Panc1 (cell line): ENCODE measurements at regions not wholly inside any gene's neighbourhood (a gene's known extent, or its start where the extent isn't known, plus 50 kb on each side); places are given as distances from the start of the nearest gene placed in this dataset.

Source experiments
- ATAC-seq: fragments of 200-7000 bp; cut with Tn5 transposase; 2 replicates; pipeline ENCODE4 v1.9.1; 2020; ENCODE audit warnings: mild to moderate bottlenecking, moderate library complexity
- BruUV-seq: library from RNA; stranded (reverse); fragments of 400-500 nt; replicated peaks from 2 replicates; lab custom pipeline; 2021; lab: Mats Ljungman, UMichigan
- CTCF ChIA-PET: fragments of 300-600 bp; sonication (Branson Sonifier 250); formaldehyde crosslinking; loops from one replicate; lab custom pipeline; 2022; ENCODE audit warnings: antibody characterized with exemption; lab: Charles Lee
- POLR2A ChIA-PET: fragments of 300-600 bp; sonication (Branson Sonifier 250); formaldehyde crosslinking; loops from one replicate; lab custom pipeline; 2022; ENCODE audit warnings: antibody characterized with exemption; lab: Charles Lee
- DNase-seq: peaks from one replicate; pipeline ENCODE4 v3.0.0-alpha.2; 2010; ENCODE audit warnings: low read depth, low spot score
- H3K27ac ChIP-seq: 2 replicates; pipeline ENCODE4 v1.5.1; 2011; ENCODE audit warnings: mild to moderate bottlenecking, low read length, inconsistent platforms
- H3K27me3 ChIP-seq: fragments of 200-500 bp; sonication (Bioruptor generic); 2 replicates; pipeline ENCODE4 v1.6.0; 2014; ENCODE audit warnings: low read length, inconsistent platforms; ENCODE audit not compliant: control insufficient read depth, insufficient read depth
- H3K36me3 ChIP-seq: fragments of 200-500 bp; sonication (Bioruptor generic); 2 replicates; pipeline ENCODE4 v1.5.1; 2014; ENCODE audit warnings: inconsistent platforms, mild to moderate bottlenecking, low read length, moderate library complexity; ENCODE audit not compliant: control insufficient read depth, insufficient read depth
- H3K4me1 ChIP-seq: 2 replicates; pipeline ENCODE4 v1.5.1; 2011; ENCODE audit warnings: inconsistent platforms, mild to moderate bottlenecking, low read length, moderate library complexity; ENCODE audit not compliant: control insufficient read depth, insufficient read depth
- H3K4me3 ChIP-seq, 2 experiments: 2 replicates each; pipeline ENCODE4 v1.5.1; 2011 to 2012; ENCODE audit warnings: low read depth in 2 of 2, low read length in 2 of 2, mild to moderate bottlenecking in 2 of 2, inconsistent platforms in 1 of 2, moderate library complexity in 1 of 2
- H3K9me3 ChIP-seq: fragments of 200-500 bp; sonication (Bioruptor generic); 2 replicates; pipeline ENCODE4 v1.5.1; 2014; ENCODE audit warnings: low read depth, mild to moderate bottlenecking, inconsistent platforms, low read length, moderate library complexity; ENCODE audit not compliant: control insufficient read depth, insufficient read depth
- POLR2AphosphoS5 ChIP-seq: IDR thresholded peaks from 2 replicates; pipeline ENCODE4 v1.6.1; 2012; ENCODE audit warnings: mild to moderate bottlenecking, low read depth, low read length, moderate library complexity
- SIN3A ChIP-seq: IDR thresholded peaks from 2 replicates; pipeline ENCODE4 v1.6.1; 2012; ENCODE audit warnings: low read depth, mild to moderate bottlenecking, low read length, moderate library complexity, borderline replicate concordance; ENCODE audit not compliant: insufficient read depth
- TCF7L2 ChIP-seq: IDR thresholded peaks from 2 replicates; pipeline ENCODE4 v1.6.1; 2011; ENCODE audit warnings: mild to moderate bottlenecking, low read depth, low read length, inconsistent platforms
- in situ Hi-C: cut with HindIII; loops from 2 replicates; pipeline ENCODE4 v1.10.0; 2016; ENCODE audit warnings: low sequenced_read_pairs, low pct_unique_long_range_greater_than_20kb
- intact Hi-C: fragments of 100-400 bp; cut with micrococcal nuclease; formaldehyde crosslinking; loops from one replicate; pipeline ENCODE4 v1.10.0; 2022; ENCODE audit not compliant: unreplicated experiment
- TF ChIP-seq, protein P1 (sequence below): fragments of 450-650 bp; IDR thresholded peaks from 2 replicates; pipeline ENCODE4 v1.5.1; 2017; ENCODE audit warnings: mild to moderate bottlenecking
- TF ChIP-seq, protein P2 (sequence below), 2 experiments: IDR thresholded peaks; 2 replicates each; pipeline ENCODE4 v1.6.1; 2011 to 2012; ENCODE audit warnings: low read depth in 2 of 2, control low read depth in 1 of 2, low read length in 1 of 2, mild to moderate bottlenecking in 1 of 2, moderate library complexity in 1 of 2; ENCODE audit not compliant: insufficient read depth in 1 of 2

- in situ Hi-C loops (no loop called here), intact Hi-C loops (no loop called here)
- no peaks in the 10 kb centered on the region for H3K4me1 ChIP-seq
- H3K36me3 ChIP-seq, result no peaks in the 10 kb centered on the region
- no peaks in the 10 kb centered on the region for H3K27me3 ChIP-seq
- no peak for TF ChIP-seq TCF7L2
- no peak for TF ChIP-seq SIN3A
- no peak for TF ChIP-seq POLR2AphosphoS5
- TF ChIP-seq, protein P1, sequence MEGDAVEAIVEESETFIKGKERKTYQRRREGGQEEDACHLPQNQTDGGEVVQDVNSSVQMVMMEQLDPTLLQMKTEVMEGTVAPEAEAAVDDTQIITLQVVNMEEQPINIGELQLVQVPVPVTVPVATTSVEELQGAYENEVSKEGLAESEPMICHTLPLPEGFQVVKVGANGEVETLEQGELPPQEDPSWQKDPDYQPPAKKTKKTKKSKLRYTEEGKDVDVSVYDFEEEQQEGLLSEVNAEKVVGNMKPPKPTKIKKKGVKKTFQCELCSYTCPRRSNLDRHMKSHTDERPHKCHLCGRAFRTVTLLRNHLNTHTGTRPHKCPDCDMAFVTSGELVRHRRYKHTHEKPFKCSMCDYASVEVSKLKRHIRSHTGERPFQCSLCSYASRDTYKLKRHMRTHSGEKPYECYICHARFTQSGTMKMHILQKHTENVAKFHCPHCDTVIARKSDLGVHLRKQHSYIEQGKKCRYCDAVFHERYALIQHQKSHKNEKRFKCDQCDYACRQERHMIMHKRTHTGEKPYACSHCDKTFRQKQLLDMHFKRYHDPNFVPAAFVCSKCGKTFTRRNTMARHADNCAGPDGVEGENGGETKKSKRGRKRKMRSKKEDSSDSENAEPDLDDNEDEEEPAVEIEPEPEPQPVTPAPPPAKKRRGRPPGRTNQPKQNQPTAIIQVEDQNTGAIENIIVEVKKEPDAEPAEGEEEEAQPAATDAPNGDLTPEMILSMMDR, result no peak
- TF ChIP-seq, protein P2, sequence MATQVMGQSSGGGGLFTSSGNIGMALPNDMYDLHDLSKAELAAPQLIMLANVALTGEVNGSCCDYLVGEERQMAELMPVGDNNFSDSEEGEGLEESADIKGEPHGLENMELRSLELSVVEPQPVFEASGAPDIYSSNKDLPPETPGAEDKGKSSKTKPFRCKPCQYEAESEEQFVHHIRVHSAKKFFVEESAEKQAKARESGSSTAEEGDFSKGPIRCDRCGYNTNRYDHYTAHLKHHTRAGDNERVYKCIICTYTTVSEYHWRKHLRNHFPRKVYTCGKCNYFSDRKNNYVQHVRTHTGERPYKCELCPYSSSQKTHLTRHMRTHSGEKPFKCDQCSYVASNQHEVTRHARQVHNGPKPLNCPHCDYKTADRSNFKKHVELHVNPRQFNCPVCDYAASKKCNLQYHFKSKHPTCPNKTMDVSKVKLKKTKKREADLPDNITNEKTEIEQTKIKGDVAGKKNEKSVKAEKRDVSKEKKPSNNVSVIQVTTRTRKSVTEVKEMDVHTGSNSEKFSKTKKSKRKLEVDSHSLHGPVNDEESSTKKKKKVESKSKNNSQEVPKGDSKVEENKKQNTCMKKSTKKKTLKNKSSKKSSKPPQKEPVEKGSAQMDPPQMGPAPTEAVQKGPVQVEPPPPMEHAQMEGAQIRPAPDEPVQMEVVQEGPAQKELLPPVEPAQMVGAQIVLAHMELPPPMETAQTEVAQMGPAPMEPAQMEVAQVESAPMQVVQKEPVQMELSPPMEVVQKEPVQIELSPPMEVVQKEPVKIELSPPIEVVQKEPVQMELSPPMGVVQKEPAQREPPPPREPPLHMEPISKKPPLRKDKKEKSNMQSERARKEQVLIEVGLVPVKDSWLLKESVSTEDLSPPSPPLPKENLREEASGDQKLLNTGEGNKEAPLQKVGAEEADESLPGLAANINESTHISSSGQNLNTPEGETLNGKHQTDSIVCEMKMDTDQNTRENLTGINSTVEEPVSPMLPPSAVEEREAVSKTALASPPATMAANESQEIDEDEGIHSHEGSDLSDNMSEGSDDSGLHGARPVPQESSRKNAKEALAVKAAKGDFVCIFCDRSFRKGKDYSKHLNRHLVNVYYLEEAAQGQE (IDR thresholded peaks at IDR 0.05; ENCODE audit: insufficient read depth in 1 of 2, low read depth in 2 of 2, low read length in 1 of 2), result no peak
- ChIA-PET CTCF (no interaction called here), POLR2A (no interaction called here)
- no peaks in the 10 kb centered on the region for H3K9me3 ChIP-seq
- BruUV-seq, result no TSS peak
- no peak for DNase-seq
- no peak overlapping the region for H3K4me3 ChIP-seq
- ATAC-seq, result no peak
- H3K27ac ChIP-seq, result no peak overlapping the region
These were observed 442.7 kb downstream of the MIAT start for GRCh38 chr22:27099946-27100722.

GRCh38 chr22:27100789-27101188 is 443.4 kb downstream of the MIAT start:
- no peak overlapping the region for H3K27ac ChIP-seq
- ATAC-seq (no peak), DNase-seq (no peak)
- no peaks in the 10 kb centered on the region for H3K27me3 ChIP-seq
- TF ChIP-seq, protein P2 (IDR thresholded peaks at IDR 0.05; ENCODE audit: insufficient read depth in 1 of 2, low read depth in 2 of 2, low read length in 1 of 2), result no peak
- TF ChIP-seq TCF7L2, result no peak
- no peak for TF ChIP-seq SIN3A
- no peak for TF ChIP-seq POLR2AphosphoS5
- TF ChIP-seq, protein P1, result no peak
- no peaks in the 10 kb centered on the region for H3K4me1 ChIP-seq
- intact Hi-C loops (no loop called here), in situ Hi-C loops (no loop called here)
- no peaks in the 10 kb centered on the region for H3K36me3 ChIP-seq
- no TSS peak for BruUV-seq
- POLR2A ChIA-PET, result no interaction called here
- H3K9me3 ChIP-seq, result no peaks in the 10 kb centered on the region
- no peak overlapping the region for H3K4me3 ChIP-seq
- CTCF ChIA-PET, result no interaction called here
